Ovary (tissue), 3 donors: ENCODE measurements at regions not wholly inside any gene's neighbourhood (a gene's known extent, or its start where the extent isn't known, plus 50 kb on each side); places are given as distances from the start of the nearest gene placed in this dataset.

Experiments
- EP300 ChIP-seq: sonication (generic); formaldehyde crosslinking; IDR thresholded peaks from one replicate; pipeline ENCODE4 v1.6.1; 2017; ENCODE audit warnings: antibody characterized with exemption
- POLR2A ChIP-seq: fragments of 450-650 bp; IDR thresholded peaks from one replicate; pipeline ENCODE4 v1.6.1; 2017; ENCODE audit warnings: antibody characterized with exemption, mild to moderate bottlenecking, moderate library complexity
- TF ChIP-seq, protein P1 (sequence below), 3 donors: fragments of 450-650 bp in 2 of 3; fragments of 200-600 bp in 1 of 3; IDR thresholded peaks; one replicate each; pipeline versions ENCODE4 v1.5.1 to v1.8.0; 2016 to 2022; ENCODE audit warnings: antibody characterized with exemption in 3 of 3, mild to moderate bottlenecking in 1 of 3
- donor health status: DM: no; HTN: no; CAD: no.

DNA sequence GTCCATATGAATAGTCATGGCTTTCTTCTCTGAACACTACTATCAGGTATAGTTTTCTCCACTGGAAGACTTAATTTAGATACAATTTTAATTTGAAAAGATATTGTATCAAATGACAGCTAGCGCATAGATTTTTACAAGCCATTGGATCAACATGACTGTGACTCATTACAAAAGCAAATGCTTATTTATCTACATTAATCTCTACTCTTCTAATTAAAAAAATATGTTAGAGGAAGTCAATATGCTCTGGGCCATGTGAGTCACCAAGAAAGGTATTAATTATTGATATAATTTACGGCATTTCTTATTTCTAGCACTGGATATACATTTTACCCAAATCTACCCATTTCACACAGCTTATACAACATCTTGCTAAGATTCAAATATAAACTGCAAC is 800.3 kb upstream of the GBE1 start:
- TF ChIP-seq POLR2A (no peak), EP300 (no peak)
- TF ChIP-seq, protein P1, sequence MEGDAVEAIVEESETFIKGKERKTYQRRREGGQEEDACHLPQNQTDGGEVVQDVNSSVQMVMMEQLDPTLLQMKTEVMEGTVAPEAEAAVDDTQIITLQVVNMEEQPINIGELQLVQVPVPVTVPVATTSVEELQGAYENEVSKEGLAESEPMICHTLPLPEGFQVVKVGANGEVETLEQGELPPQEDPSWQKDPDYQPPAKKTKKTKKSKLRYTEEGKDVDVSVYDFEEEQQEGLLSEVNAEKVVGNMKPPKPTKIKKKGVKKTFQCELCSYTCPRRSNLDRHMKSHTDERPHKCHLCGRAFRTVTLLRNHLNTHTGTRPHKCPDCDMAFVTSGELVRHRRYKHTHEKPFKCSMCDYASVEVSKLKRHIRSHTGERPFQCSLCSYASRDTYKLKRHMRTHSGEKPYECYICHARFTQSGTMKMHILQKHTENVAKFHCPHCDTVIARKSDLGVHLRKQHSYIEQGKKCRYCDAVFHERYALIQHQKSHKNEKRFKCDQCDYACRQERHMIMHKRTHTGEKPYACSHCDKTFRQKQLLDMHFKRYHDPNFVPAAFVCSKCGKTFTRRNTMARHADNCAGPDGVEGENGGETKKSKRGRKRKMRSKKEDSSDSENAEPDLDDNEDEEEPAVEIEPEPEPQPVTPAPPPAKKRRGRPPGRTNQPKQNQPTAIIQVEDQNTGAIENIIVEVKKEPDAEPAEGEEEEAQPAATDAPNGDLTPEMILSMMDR (IDR thresholded peaks at IDR 0.05), result no peak
